HG03045 (cell line): ENCODE measurements at regions not wholly inside any gene's neighbourhood (a gene's known extent, or its start where the extent isn't known, plus 50 kb on each side); places are given as distances from the start of the nearest gene placed in this dataset.
A peak's percentile ranks its signal among the peaks of the same experiment; 100 is the strongest.
"Not testable (repeated sequence)": the region's sequence is repeated elsewhere in the genome, so short reads cannot be mapped to it uniquely, and the experiment has no call there.

Experiments used
- ATAC-seq: cut with Tn5 transposase; IDR thresholded peaks from one replicate; pipeline ENCODE4 v1.9.1; 2021; ENCODE audit warnings: mild to moderate bottlenecking, moderate library complexity; ENCODE audit not compliant: unreplicated experiment

GRCh38 chr2:142758973-142759372, 118.5 kb upstream of the KYNU start:
- ATAC-seq: no peak

- no peak for ATAC-seq
Measured at GRCh38 chr2:142757111-142757510, 120.4 kb upstream of the KYNU start.

GRCh38 chr2:142756430-142756829, 121.0 kb upstream of the KYNU start:
- no peak for ATAC-seq

GRCh38 chr2:142755191-142755590, 122.3 kb upstream of the KYNU start:
- ATAC-seq: no peak

- ATAC-seq: no peak
Measured at GRCh38 chr2:142754182-142754581, 123.3 kb upstream of the KYNU start.

GRCh38 chr2:142750858-142751257, 126.6 kb upstream of the KYNU start:
- ATAC-seq: no peak

GRCh38 chr2:142748559-142749099, 128.8 kb upstream of the KYNU start:
- no peak for ATAC-seq

GRCh38 chr2:142745691-142746090, 131.8 kb upstream of the KYNU start:
- ATAC-seq: no peak

- peak; percentile 5 for ATAC-seq
Measured at GRCh38 chr2:142742371-142743214, 134.9 kb upstream of the KYNU start.

- ATAC-seq: peak; percentile 72
Measured at GRCh38 chr2:142741764-142742269, 135.6 kb upstream of the KYNU start.

GRCh38 chr2:142734770-142735169, 142.7 kb upstream of the KYNU start:
- no peak for ATAC-seq

- ATAC-seq: no peak
Measured at GRCh38 chr2:142734231-142734630, 143.2 kb upstream of the KYNU start.

- not testable (repeated sequence) for ATAC-seq
Measured at GRCh38 chr2:142729814-142730213, 147.7 kb upstream of the KYNU start.

- ATAC-seq: not testable (repeated sequence)
Measured at GRCh38 chr2:142727821-142728478, 149.5 kb upstream of the KYNU start.

- no peak for ATAC-seq
Measured at GRCh38 chr2:142725386-142725785, 152.1 kb upstream of the KYNU start.

GRCh38 chr2:142724713-142725349, 152.6 kb upstream of the KYNU start:
- ATAC-seq: no peak

GRCh38 chr2:142724186-142724585, 153.3 kb upstream of the KYNU start:
- ATAC-seq: no peak

GRCh38 chr2:142723236-142723635, 154.2 kb upstream of the KYNU start:
- ATAC-seq: no peak

GRCh38 chr2:142722569-142722968, 154.9 kb upstream of the KYNU start:
- no peak for ATAC-seq

- ATAC-seq: no peak
Measured at GRCh38 chr2:142722086-142722485, 155.4 kb upstream of the KYNU start.

- ATAC-seq: no peak
Measured at GRCh38 chr2:142721015-142721414, 156.4 kb upstream of the KYNU start.
